Astrocyte of the cerebellum (primary cell): ENCODE measurements at regions not wholly inside any gene's neighbourhood (a gene's known extent, or its start where the extent isn't known, plus 50 kb on each side); places are given as distances from the start of the nearest gene placed in this dataset.

Experiments
- DNase-seq: peaks from one replicate; pipeline ENCODE4 v3.0.0-alpha.2; 2011; ENCODE audit warnings: low read depth
- H3K4me3 ChIP-seq: 2 replicates; pipeline ENCODE4 v1.5.1; 2011; ENCODE audit warnings: mild to moderate bottlenecking, low read depth, low read length, moderate library complexity
- in situ Hi-C: cut with HindIII; loops from 2 replicates; pipeline ENCODE4 v1.10.0; 2017; ENCODE audit warnings: low sequenced_read_pairs
- TF ChIP-seq, protein P1 (sequence below): IDR thresholded peaks from 2 replicates; pipeline ENCODE4 v1.5.1; 2012; ENCODE audit warnings: low read length, low read depth, moderate library complexity, mild to moderate bottlenecking; ENCODE audit errors: missing control alignments

DNA sequence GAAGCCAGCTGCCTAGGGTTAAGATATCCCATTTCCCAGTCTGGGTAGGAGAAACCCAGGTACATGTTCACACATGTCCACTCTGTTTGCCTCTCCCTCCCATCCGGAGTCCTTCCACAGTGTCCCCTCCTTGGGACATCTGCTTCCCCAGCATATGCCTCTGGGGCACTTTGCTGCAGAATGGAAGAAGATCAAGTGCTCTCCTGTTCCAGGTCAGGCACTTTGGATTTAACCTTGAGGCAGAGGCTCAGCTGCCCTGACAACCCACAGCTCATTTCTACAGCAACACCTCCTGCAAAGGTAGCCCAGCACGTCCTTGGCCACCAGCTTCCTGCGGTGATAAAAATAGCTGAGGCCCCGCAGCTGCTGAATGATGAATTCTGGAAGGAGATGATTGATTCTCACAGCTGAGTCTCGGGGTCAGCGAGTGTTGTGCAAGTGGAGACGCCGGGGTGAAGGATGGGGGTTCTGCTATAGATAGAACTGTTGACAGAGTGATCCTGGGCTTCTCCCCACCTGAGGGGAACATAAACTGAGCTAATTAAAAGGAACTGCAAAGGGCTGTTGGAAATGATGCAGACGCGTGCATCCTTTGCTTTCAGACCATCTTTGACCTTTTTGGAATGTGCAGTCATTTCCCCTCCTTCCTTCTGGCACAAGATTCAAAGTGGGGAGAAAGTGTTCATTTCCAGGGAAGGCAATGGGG lies 145.0 kb downstream of the SLC38A6 start:
- in situ Hi-C loops: no loop called here
- TF ChIP-seq, protein P1, sequence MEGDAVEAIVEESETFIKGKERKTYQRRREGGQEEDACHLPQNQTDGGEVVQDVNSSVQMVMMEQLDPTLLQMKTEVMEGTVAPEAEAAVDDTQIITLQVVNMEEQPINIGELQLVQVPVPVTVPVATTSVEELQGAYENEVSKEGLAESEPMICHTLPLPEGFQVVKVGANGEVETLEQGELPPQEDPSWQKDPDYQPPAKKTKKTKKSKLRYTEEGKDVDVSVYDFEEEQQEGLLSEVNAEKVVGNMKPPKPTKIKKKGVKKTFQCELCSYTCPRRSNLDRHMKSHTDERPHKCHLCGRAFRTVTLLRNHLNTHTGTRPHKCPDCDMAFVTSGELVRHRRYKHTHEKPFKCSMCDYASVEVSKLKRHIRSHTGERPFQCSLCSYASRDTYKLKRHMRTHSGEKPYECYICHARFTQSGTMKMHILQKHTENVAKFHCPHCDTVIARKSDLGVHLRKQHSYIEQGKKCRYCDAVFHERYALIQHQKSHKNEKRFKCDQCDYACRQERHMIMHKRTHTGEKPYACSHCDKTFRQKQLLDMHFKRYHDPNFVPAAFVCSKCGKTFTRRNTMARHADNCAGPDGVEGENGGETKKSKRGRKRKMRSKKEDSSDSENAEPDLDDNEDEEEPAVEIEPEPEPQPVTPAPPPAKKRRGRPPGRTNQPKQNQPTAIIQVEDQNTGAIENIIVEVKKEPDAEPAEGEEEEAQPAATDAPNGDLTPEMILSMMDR: no peak
- no peak overlapping the region for H3K4me3 ChIP-seq
- no peak for DNase-seq

DNA sequence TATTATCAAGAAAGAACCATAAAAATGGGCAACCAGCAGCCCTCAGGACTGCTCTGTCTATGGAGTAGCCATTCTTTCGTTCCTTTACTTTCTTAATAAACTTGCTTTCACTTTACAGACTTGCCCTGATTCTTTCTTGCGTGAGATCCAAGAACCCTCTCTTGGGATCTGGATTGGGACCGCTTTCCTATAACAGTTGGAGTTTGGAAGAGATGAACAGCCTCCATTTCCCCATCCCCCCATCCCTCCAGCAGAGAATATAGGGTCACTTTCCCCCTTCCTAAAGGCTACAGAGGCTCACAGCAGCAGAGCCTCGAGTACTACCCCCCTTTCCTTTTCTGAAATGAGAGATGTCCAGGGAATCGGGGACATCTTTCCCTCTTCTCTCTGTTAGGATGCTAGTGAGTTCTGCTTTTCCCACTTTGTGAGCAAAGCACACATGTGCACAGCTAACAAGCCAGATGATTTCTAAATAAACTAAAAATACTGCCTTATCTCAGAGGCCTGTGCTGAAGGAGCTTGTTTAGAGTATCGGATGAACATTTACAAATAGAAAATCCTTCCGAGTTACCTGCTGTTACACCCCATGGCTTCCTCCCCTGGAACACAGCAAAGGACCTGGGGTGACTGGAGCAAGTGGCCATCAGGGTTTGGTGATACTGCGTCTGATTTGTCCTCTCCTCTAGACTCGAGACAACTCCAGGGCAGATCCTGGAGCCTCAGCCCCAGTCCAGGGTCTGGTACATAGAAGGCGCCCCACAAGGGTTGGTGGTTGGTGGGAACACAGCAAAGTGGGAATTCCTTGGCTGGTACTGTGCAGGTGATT lies 144.2 kb downstream of the SLC38A6 start:
- DNase-seq: no peak
- in situ Hi-C loops: no loop called here
- TF ChIP-seq, protein P1: no peak
- H3K4me3 ChIP-seq: no peak overlapping the region

DNA sequence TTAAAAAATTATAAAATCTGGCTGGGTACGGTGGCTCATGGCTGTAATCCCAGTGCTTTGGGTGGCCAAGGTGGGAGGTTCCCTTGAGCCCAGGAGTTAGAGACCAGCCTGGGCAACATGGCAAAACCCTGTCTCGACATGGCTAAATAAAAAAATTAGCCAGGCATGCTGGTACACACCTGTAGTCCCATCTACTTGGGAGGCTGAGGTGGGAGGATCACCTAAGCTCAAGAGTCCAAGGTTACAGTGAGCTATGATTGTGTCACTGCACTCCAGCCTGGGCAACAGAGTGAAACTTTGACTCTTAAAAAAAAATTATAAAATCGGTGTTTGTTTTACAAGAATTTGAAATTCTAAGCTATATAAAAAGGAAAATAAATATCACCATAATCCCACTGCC lies 141.8 kb downstream of the SLC38A6 start:
- TF ChIP-seq, protein P1: no peak
- no peak for DNase-seq
- in situ Hi-C loops: no loop called here
- no peak overlapping the region for H3K4me3 ChIP-seq

DNA sequence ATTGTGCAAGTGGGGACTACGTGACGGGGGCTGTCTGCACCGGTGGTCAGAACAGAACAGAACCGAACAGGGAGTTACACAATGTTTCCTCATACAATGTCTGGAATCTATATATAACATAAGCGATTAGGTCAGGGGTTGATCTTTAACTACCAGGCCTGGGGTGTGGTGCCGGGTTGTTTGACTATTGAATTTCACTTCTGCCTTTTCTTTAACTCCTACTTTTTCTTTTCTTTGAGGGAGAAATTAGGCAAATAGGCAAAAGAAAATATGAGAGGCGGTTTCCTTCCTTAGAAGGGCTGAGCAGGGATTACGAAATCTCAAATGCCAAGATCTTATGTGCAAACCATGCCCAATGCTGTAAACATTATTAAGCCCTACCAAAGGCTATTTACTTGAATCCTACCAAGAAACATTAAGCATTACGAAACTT lies 140.3 kb downstream of the SLC38A6 start:
- TF ChIP-seq, protein P1: no peak
- in situ Hi-C loops: no loop called here
- no peak for DNase-seq
- H3K4me3 ChIP-seq: no peak overlapping the region

DNA sequence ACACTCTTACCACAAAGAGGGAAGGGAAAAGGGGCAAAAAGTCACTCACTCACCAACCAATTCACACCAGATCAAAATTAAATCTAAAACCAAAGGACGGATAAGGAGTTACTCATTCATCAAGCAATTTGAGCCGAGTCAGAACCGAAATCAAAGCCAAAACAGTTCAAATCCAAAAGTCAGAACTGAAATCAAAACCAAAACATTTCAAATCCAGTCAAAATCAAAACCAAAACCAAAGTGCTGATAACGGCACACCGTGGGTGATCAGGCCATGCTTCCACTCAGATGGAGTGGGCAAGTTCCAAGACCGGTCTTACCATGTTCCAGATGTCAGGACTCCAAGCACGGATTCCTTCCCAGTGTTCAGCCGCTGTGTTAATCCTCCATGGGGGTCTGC lies 139.5 kb downstream of the SLC38A6 start:
- TF ChIP-seq, protein P1: no peak
- no peak for DNase-seq
- no peak overlapping the region for H3K4me3 ChIP-seq
- in situ Hi-C loops: no loop called here

DNA sequence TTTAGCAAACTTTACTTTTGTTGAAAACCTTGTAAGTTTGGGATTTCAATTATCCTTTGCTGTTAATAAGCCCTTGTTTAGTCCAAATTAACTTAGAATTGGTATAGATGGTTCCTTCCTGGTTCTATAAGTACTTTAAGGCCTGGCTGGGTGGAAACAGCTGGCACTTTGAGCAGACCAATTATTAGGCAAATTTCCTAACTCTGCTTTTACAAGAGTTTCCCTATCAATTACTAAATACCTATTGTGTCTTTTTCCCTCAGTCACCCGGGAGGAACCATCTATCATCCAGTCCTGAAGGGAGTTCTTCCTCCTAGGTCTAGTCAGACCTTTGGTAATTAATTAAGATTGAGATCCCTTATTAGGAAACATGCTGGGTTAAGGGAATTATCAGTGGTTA lies 138.0 kb downstream of the SLC38A6 start:
- no peak overlapping the region for H3K4me3 ChIP-seq
- in situ Hi-C loops: no loop called here
- TF ChIP-seq, protein P1: no peak
- DNase-seq: no peak
